Tibial artery (tissue), 4 donors: ENCODE measurements at regions not wholly inside any gene's neighbourhood (a gene's known extent, or its start where the extent isn't known, plus 50 kb on each side); places are given as distances from the start of the nearest gene placed in this dataset.

Experiments used
- DNase-seq, 2 donors: peaks; one replicate each; pipeline ENCODE4 v3.0.0-alpha.2; 2019
- H3K27ac ChIP-seq, 2 donors: fragments of 200-600 bp; sonication (generic) in 1 of 2; 1 replicate in 1 of 2; 2 replicates in 1 of 2; pipeline ENCODE4 v1.5.1; 2018 to 2019; ENCODE audit warnings: mild to moderate bottlenecking in 1 of 2
- H3K27me3 ChIP-seq, 2 donors: fragments of 200-600 bp; sonication (generic) in 1 of 2; one replicate each; pipeline versions ENCODE4 v1.5.1 to v1.6.0; 2016 to 2019
- H3K36me3 ChIP-seq, 3 donors: fragments of 200-600 bp; sonication (generic) in 2 of 3; one replicate each; pipeline ENCODE4 v1.5.1; 2016 to 2019; ENCODE audit warnings: mild to moderate bottlenecking in 2 of 3
- H3K4me1 ChIP-seq, 4 donors: fragments of 200-600 bp; sonication (generic) in 2 of 4; 1 replicate in 3 of 4; 2 replicates in 1 of 4; pipeline ENCODE4 v1.5.1; 2016 to 2019
- H3K4me3 ChIP-seq, 2 donors: fragments of 200-600 bp; sonication (generic) in 1 of 2; 1 replicate in 1 of 2; 2 replicates in 1 of 2; pipeline ENCODE4 v1.5.1; 2018 to 2019; ENCODE audit warnings: mild to moderate bottlenecking in 2 of 2
- H3K9me3 ChIP-seq, 3 donors: fragments of 200-600 bp; sonication (generic) in 1 of 3; one replicate each; pipeline ENCODE4 v1.5.1; 2016 to 2019
- intact Hi-C: fragments of 100-400 bp; cut with DNase I; formaldehyde crosslinking; loops from one replicate; pipeline ENCODE4 v1.15.0; 2023; ENCODE audit warnings: low total_unique reads
- TF ChIP-seq, protein P1 (sequence below), 2 experiments: fragments of 200-600 bp in 1 of 2; fragments of 450-650 bp in 1 of 2; IDR thresholded peaks; one replicate each; pipeline ENCODE4 v1.5.1; 2017 to 2019; ENCODE audit warnings: antibody characterized with exemption in 2 of 2, mild to moderate bottlenecking in 1 of 2, moderate library complexity in 1 of 2

DNA sequence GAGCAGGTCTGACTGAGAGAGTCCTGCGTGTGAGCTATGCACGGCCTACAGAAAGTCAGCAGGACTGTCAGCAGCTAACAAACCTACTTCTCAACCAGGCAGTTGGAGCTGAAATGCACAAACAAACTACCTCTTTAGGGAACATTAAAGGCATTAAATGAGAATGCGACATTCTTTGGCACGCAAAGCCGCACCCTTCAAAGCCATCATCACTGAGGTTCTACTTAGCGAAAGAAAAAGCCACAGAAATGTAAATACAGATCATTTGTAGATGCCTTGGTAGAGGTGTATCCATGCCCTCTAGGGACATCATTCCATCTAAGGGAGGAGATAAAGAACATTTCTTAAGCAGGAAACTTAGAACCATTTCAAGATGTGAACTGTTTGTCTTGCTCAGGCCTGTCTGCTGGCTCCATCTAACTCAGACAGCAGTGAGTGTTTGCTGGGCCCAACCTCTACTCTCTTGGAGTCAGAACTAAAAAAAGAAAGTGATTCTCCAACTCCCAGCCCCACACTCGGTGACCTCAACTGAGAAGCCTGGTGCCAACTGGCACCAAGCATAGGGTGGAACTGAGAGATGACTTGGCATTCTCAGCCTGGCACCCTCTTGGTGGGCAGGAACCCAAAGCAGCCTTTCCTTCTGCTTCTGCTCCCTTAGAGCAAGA lies 63.5 kb upstream of the MBIP start:
- H3K9me3 ChIP-seq: no peaks in the 10 kb centered on the region
- intact Hi-C loops: no loop called here
- no peak overlapping the region for H3K4me3 ChIP-seq
- peak overlapping the region; percentile 68 to 71 for H3K27ac ChIP-seq
- no peaks in the 10 kb centered on the region for H3K36me3 ChIP-seq
- peaks cover 0 to 15% (median 12%) of the 10 kb centered on the region in 4 donors for H3K4me1 ChIP-seq
- DNase-seq: peak; percentile 55 to 91
- H3K27me3 ChIP-seq: no peaks in the 10 kb centered on the region
- TF ChIP-seq, protein P1, sequence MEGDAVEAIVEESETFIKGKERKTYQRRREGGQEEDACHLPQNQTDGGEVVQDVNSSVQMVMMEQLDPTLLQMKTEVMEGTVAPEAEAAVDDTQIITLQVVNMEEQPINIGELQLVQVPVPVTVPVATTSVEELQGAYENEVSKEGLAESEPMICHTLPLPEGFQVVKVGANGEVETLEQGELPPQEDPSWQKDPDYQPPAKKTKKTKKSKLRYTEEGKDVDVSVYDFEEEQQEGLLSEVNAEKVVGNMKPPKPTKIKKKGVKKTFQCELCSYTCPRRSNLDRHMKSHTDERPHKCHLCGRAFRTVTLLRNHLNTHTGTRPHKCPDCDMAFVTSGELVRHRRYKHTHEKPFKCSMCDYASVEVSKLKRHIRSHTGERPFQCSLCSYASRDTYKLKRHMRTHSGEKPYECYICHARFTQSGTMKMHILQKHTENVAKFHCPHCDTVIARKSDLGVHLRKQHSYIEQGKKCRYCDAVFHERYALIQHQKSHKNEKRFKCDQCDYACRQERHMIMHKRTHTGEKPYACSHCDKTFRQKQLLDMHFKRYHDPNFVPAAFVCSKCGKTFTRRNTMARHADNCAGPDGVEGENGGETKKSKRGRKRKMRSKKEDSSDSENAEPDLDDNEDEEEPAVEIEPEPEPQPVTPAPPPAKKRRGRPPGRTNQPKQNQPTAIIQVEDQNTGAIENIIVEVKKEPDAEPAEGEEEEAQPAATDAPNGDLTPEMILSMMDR (IDR thresholded peaks at IDR 0.05): no peak

DNA sequence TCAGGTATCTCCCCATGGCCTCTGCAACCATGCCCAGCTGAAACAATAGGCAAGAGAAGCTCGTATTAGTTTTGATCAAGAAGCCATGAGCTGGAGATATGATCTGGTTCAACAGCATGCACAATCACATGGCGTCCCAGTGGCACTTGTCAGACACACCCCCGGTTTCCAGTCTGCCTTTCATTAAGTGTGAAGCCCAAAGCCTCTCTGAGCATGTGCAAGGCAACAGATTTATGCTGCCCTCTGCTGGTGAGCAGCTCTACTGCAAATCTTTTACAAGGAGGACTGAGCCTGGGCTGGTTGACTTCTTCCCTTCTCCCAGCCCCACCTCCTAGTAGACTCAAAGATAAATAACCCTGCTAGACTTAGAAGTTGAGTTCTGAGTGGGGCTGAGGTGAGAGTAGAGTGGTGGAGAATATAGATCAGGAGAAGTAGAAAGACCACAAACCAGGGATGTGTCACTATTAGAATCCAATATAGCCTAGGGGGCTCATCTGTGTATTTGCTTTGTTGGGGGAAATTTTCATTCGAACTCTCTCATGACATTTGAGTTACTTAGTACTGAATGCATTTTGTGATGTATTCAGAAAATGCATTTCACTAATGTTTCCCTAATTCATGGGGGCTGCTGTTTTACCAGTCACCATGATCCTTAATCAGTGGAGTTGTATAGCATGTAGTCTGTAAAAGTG lies 53.7 kb upstream of the MBIP start:
- TF ChIP-seq, protein P1 (IDR thresholded peaks at IDR 0.05): peak; percentile 67 to 68
- Histone ChIP-seq H3K4me3 (no peak overlapping the region), H3K27me3 (no peaks in the 10 kb centered on the region), H3K4me1 (no peaks in the 10 kb centered on the region), H3K36me3 (no peaks in the 10 kb centered on the region), H3K9me3 (no peaks in the 10 kb centered on the region), H3K27ac (no peak overlapping the region)
- DNase-seq: peak; percentile 73 to 74
- intact Hi-C loops: no loop called here
